ENCODE measurements at regions not wholly inside any gene's neighbourhood (a gene's known extent, or its start where the extent isn't known, plus 50 kb on each side); places are given as distances from the start of the nearest gene placed in this dataset.

- TF ChIP-seq SPI1 (IDR thresholded peaks at IDR 0.05; ENCODE audit: borderline replicate concordance, insufficient read depth, low read depth, low read length), result no peak
- no peak for TF ChIP-seq CTCF (IDR thresholded peaks at IDR 0.05 in 2 of 3, conservative IDR thresholded peaks at IDR 0.05 in 1 of 3; ENCODE audit: control insufficient read depth in 2 of 3, extremely low read depth in 1 of 3, insufficient read depth in 1 of 3, low read depth in 3 of 3, low read length in 3 of 3)
- TF ChIP-seq TCF12 (IDR thresholded peaks at IDR 0.05; ENCODE audit: low read depth, low read length), result no peak
- no peak for TF ChIP-seq YBX1 (IDR thresholded peaks at IDR 0.05)
- no peak for TF ChIP-seq BCL11A (IDR thresholded peaks at IDR 0.05; ENCODE audit: low read depth, low read length)
- no peak for TF ChIP-seq PRDM15 (CRISPR knock-in tag; IDR thresholded peaks at IDR 0.05)
- no peak for TF ChIP-seq MLLT1 (IDR thresholded peaks at IDR 0.05)
- no peak for TF ChIP-seq POLR2AphosphoS5 (IDR thresholded peaks at IDR 0.05; ENCODE audit: low read length)
- no peak for TF ChIP-seq JUNB (IDR thresholded peaks at IDR 0.05)
- TF ChIP-seq POLR2A (IDR thresholded peaks at IDR 0.05; ENCODE audit: low read depth, low read length), result no peak
- TF ChIP-seq USF2 (IDR thresholded peaks at IDR 0.05; ENCODE audit: borderline replicate concordance, low read depth, low read length), result no peak
Observed at GRCh38 chr2:63763391-63763941, 78.2 kb upstream of the UGP2 start.

Data from GM12878 (cell line).